HG03378 (cell line): ENCODE measurements at regions not wholly inside any gene's neighbourhood (a gene's known extent, or its start where the extent isn't known, plus 50 kb on each side); places are given as distances from the start of the nearest gene placed in this dataset.
"Not testable (repeated sequence)": the region's sequence is repeated elsewhere in the genome, so short reads cannot be mapped to it uniquely, and the experiment has no call there.

Experiments
- ATAC-seq: cut with Tn5 transposase; IDR thresholded peaks from one replicate; pipeline ENCODE4 v1.9.1; 2021; ENCODE audit warnings: mild to moderate bottlenecking, moderate library complexity; ENCODE audit not compliant: unreplicated experiment

GRCh38 chr17:70687421-70687820 is 518.1 kb downstream of the KCNJ2 start:
- no peak for ATAC-seq

- ATAC-seq: no peak
Observed at GRCh38 chr17:70691150-70691549, 521.8 kb downstream of the KCNJ2 start.

GRCh38 chr17:70699408-70699807 is 530.1 kb downstream of the KCNJ2 start:
- ATAC-seq: no peak

- no peak for ATAC-seq
Observed at GRCh38 chr17:70702683-70703255, 533.4 kb downstream of the KCNJ2 start.

- ATAC-seq: no peak
Observed at GRCh38 chr17:70709596-70709995, 540.3 kb downstream of the KCNJ2 start.

GRCh38 chr17:70713694-70714093 is 544.4 kb downstream of the KCNJ2 start:
- no peak for ATAC-seq

- ATAC-seq: no peak
Observed at GRCh38 chr17:70716551-70716950, 547.2 kb downstream of the KCNJ2 start.

GRCh38 chr17:70717042-70717441 is 547.7 kb downstream of the KCNJ2 start:
- ATAC-seq: no peak

GRCh38 chr17:70736375-70736957 is 567.1 kb downstream of the KCNJ2 start:
- ATAC-seq: no peak

- no peak for ATAC-seq
Observed at GRCh38 chr17:70739065-70739464, 569.7 kb downstream of the KCNJ2 start.

GRCh38 chr17:70746574-70746973 is 577.2 kb downstream of the KCNJ2 start:
- not testable (repeated sequence) for ATAC-seq

- no peak for ATAC-seq
Observed at GRCh38 chr17:70750983-70751382, 581.7 kb downstream of the KCNJ2 start.

- ATAC-seq: not testable (repeated sequence)
Observed at GRCh38 chr17:70752461-70752860, 583.1 kb downstream of the KCNJ2 start.

- ATAC-seq: no peak
Observed at GRCh38 chr17:70752966-70753467, 583.7 kb downstream of the KCNJ2 start.

GRCh38 chr17:70763018-70763417 is 593.7 kb downstream of the KCNJ2 start:
- ATAC-seq: no peak

GRCh38 chr17:70767102-70767701 is 597.9 kb downstream of the KCNJ2 start:
- ATAC-seq: no peak

- ATAC-seq: no peak
Observed at GRCh38 chr17:70769956-70770355, 600.6 kb downstream of the KCNJ2 start.

- ATAC-seq: no peak
Observed at GRCh38 chr17:70771804-70772386, 602.6 kb downstream of the KCNJ2 start.

GRCh38 chr17:70772761-70773160 is 603.4 kb downstream of the KCNJ2 start:
- ATAC-seq: no peak

- no peak for ATAC-seq
Observed at GRCh38 chr17:70773258-70773657, 603.9 kb downstream of the KCNJ2 start.

- no peak for ATAC-seq
Observed at GRCh38 chr17:70774339-70775117, 605.2 kb downstream of the KCNJ2 start.
